K562 (cell line): ENCODE measurements at regions not wholly inside any gene's neighbourhood (a gene's known extent, or its start where the extent isn't known, plus 50 kb on each side); places are given as distances from the start of the nearest gene placed in this dataset.

ENCODE experiments used
- ATAC-seq: fragments of 200-7000 bp; cut with Tn5 transposase; 3 replicates; pipeline ENCODE4 v1.9.1; 2020; ENCODE audit warnings: moderate library complexity
- BruUV-seq: library from RNA; stranded (reverse); fragments of 400-500 nt; replicated peaks from 2 replicates; lab custom pipeline; 2021; lab: Mats Ljungman, UMichigan
- CTCF ChIA-PET: fragments of 300-600 bp; formaldehyde crosslinking; extraction: SDS; loops from one replicate; lab custom pipeline; 2021; ENCODE audit warnings: low intra/inter-chr PET ratio; lab: Yijun Ruan, JAX
- POLR2A ChIA-PET: fragments of 300-600, 350-650 bp; sonication (Branson Sonifier 250); formaldehyde crosslinking; extraction: SDS; loops from one replicate; lab custom pipeline; 2021; ENCODE audit warnings: antibody characterized with exemption, inconsistent platforms; lab: Yijun Ruan, JAX
- DNase-seq, 4 experiments: peaks; one replicate each; pipeline versions ENCODE4 v3.0.0 to v3.0.0-alpha.2; 2011 to 2018; ENCODE audit warnings: low spot score in 3 of 4, mixed read lengths in 3 of 4; ENCODE audit errors: extremely low read depth in 1 of 4
- FAIRE-seq: peaks from 2 replicates; lab custom pipeline; 2011; peaks lifted over from hg19 to GRCh38; lab: Jason Lieb, UNC
- H2AFZ ChIP-seq: 2 replicates; pipeline ENCODE4 v1.6.0; 2011; ENCODE audit warnings: low read depth, low read length, control low read depth, inconsistent platforms
- H3K27ac ChIP-seq: fragments of 200-600 bp; 3 replicates; pipeline ENCODE4 v1.8.0; 2011; ENCODE audit warnings: low read depth, mild to moderate bottlenecking, control low read depth, inconsistent platforms, low read length, moderate library complexity, mixed read lengths; ENCODE audit errors: extremely low read depth
- H3K27me3 ChIP-seq, 2 experiments: fragments of 300-600 bp in 1 of 2; 2 replicates in 1 of 2; 3 replicates in 1 of 2; pipeline versions ENCODE4 v1.6.0 to v1.8.0; 2011; ENCODE audit warnings: inconsistent platforms in 2 of 2, low read length in 2 of 2, mild to moderate bottlenecking in 1 of 2, mixed read lengths in 1 of 2, moderate library complexity in 1 of 2; ENCODE audit not compliant: control insufficient read depth in 2 of 2, insufficient read depth in 2 of 2
- H3K36me3 ChIP-seq: fragments of 300-600 bp; 3 replicates; pipeline ENCODE4 v1.8.0; 2011; ENCODE audit warnings: mild to moderate bottlenecking, low read length, inconsistent platforms; ENCODE audit not compliant: control insufficient read depth, insufficient read depth
- H3K4me1 ChIP-seq, 2 experiments: fragments of 200-600 bp in 1 of 2; replicated peaks in 1 of 2; 2 replicates in 1 of 2; 3 replicates in 1 of 2; pipeline versions ENCODE4 v1.5.1 to v1.8.0; 2011; ENCODE audit warnings: inconsistent platforms in 2 of 2, low read length in 2 of 2, mild to moderate bottlenecking in 1 of 2, mixed read lengths in 1 of 2, moderate library complexity in 1 of 2; ENCODE audit not compliant: control insufficient read depth in 2 of 2, insufficient read depth in 2 of 2
- H3K4me2 ChIP-seq: 2 replicates; pipeline ENCODE4 v1.6.1; 2011; ENCODE audit warnings: low read length, control low read depth, inconsistent platforms, mixed read lengths; ENCODE audit not compliant: insufficient read depth
- H3K4me3 ChIP-seq: fragments of 200-600 bp; sonication (generic), shearing (Covaris generic); 2 replicates; pipeline ENCODE4 v1.5.1; 2016; ENCODE audit warnings: control low read depth, inconsistent platforms
- H3K79me2 ChIP-seq: fragments of 200-600 bp; 3 replicates; pipeline ENCODE4 v1.8.0; 2011; ENCODE audit warnings: low read length, inconsistent platforms; ENCODE audit not compliant: control insufficient read depth, insufficient read depth
- H3K9ac ChIP-seq, 2 experiments: 2 replicates each; pipeline versions ENCODE4 v1.6.0 to v1.6.1; 2011; ENCODE audit warnings: low read depth in 2 of 2, low read length in 2 of 2, control low read depth in 1 of 2, inconsistent platforms in 1 of 2, mild to moderate bottlenecking in 1 of 2, mixed read lengths in 1 of 2; ENCODE audit not compliant: insufficient read depth in 1 of 2
- H3K9me1 ChIP-seq: one replicate; pipeline ENCODE4 v1.6.0; 2011; ENCODE audit warnings: inconsistent platforms, mild to moderate bottlenecking, low read length, moderate library complexity; ENCODE audit not compliant: control insufficient read depth, insufficient read depth
- H3K9me3 ChIP-seq: replicated peaks from 2 replicates; pipeline ENCODE4 v1.5.1; 2011; ENCODE audit warnings: low read depth, low read length, inconsistent platforms; ENCODE audit not compliant: control insufficient read depth, insufficient read depth
- H4K20me1 ChIP-seq: replicated peaks from 2 replicates; pipeline ENCODE4 v1.6.1; 2011; ENCODE audit warnings: low read length, inconsistent platforms, mixed read lengths; ENCODE audit not compliant: control insufficient read depth, insufficient read depth
- ARID2 ChIP-seq: fragments of 450-650 bp; IDR thresholded peaks from 2 replicates; pipeline ENCODE4 v1.6.1; 2017; ENCODE audit warnings: antibody characterized with exemption, mild to moderate bottlenecking
- ESRRA ChIP-seq: fragments of 450-650 bp; IDR thresholded peaks from 2 replicates; pipeline ENCODE4 v1.6.1; 2014; ENCODE audit warnings: low read depth, mild to moderate bottlenecking, moderate library complexity, borderline replicate concordance
- HMG20B ChIP-seq: fragments of 250-450 bp; sonication (Bioruptor Pico); IDR thresholded peaks from 2 replicates; pipeline ENCODE4 v1.5.0; 2021; ENCODE audit warnings: mild to moderate bottlenecking
- MEIS2 ChIP-seq: fragments of 450-650 bp; IDR thresholded peaks from 2 replicates; pipeline ENCODE4 v1.6.1; 2014; ENCODE audit warnings: mild to moderate bottlenecking; ENCODE audit not compliant: partially characterized antibody
- NFYB ChIP-seq: IDR thresholded peaks from 2 replicates; pipeline ENCODE4 v1.6.1; 2011; ENCODE audit warnings: mild to moderate bottlenecking, moderate library complexity; ENCODE audit not compliant: insufficient read length; ENCODE audit errors: extremely low read depth
- PHTF2 ChIP-seq: fragments of 250-450 bp; sonication (Bioruptor Pico); IDR thresholded peaks from 2 replicates; pipeline ENCODE4 v1.5.0; 2021; ENCODE audit warnings: mild to moderate bottlenecking
- POLR2H ChIP-seq: IDR thresholded peaks from 2 replicates; pipeline ENCODE4 v1.6.1; 2016; ENCODE audit warnings: missing genetic modification characterization, low read depth, mild to moderate bottlenecking, control low read depth, missing compliant biosample characterization, moderate library complexity
- POU5F1 ChIP-seq: fragments of 150-350 bp; IDR thresholded peaks from 2 replicates; pipeline ENCODE4 v1.6.1; 2014; ENCODE audit warnings: borderline replicate concordance, low read length, low read depth, mild to moderate bottlenecking; ENCODE audit not compliant: partially characterized antibody
- SAFB2 ChIP-seq: fragments of 200-400 bp; formaldehyde crosslinking; IDR thresholded peaks from 2 replicates; pipeline ENCODE4 v1.6.1; 2018; ENCODE audit warnings: borderline replicate concordance, low read length, low read depth, moderate library complexity; ENCODE audit not compliant: severe bottlenecking
- SMARCA4 ChIP-seq: fragments of 450-650 bp; IDR thresholded peaks from 2 replicates; pipeline ENCODE4 v1.6.1; 2016
- SMARCB1 ChIP-seq: IDR thresholded peaks from 2 replicates; pipeline ENCODE4 v1.6.1; 2011; ENCODE audit warnings: improper control_type of control experiment, low read depth; ENCODE audit not compliant: insufficient read length
- ZBTB34 ChIP-seq: fragments of 250-450 bp; sonication (Bioruptor Pico); IDR thresholded peaks from 2 replicates; pipeline ENCODE4 v1.8.0; 2021; ENCODE audit warnings: mild to moderate bottlenecking, moderate library complexity
- ZHX1 ChIP-seq: fragments of 150-350 bp; conservative IDR thresholded peaks from 2 replicates; pipeline ENCODE4 v1.6.1; 2014; ENCODE audit warnings: low read length
- ZNF324 ChIP-seq: fragments of 250-450 bp; sonication (Bioruptor Pico); IDR thresholded peaks from 2 replicates; pipeline ENCODE4 v1.4.0; 2020; ENCODE audit warnings: mild to moderate bottlenecking
- WGBS: fragments of 100-300 bp; shearing (Covaris generic); methylation state at CpG from one replicate; pipeline ENCODE4 v1.1.6; 2016; ENCODE audit warnings: low coverage, mixed read lengths; ENCODE audit not compliant: insufficient coverage; ENCODE audit errors: missing lambda C conversion rate; 5-methylcytosine and 5-hydroxymethylcytosine counted together
- in situ Hi-C: fragments of 300-500 bp; cut with MboI; formaldehyde crosslinking; loops from 4 replicates; pipeline ENCODE4 v1.15.0; 2018; ENCODE audit warnings: inconsistent platforms, mixed read lengths
- intact Hi-C: fragments of 100-400 bp; cut with micrococcal nuclease; formaldehyde crosslinking; loops from 2 replicates; pipeline ENCODE4 v1.14.2; 2022
- TF ChIP-seq, protein P1 (sequence below): fragments of 450-650 bp; IDR thresholded peaks from 2 replicates; pipeline ENCODE4 v1.6.1; 2018; ENCODE audit warnings: mild to moderate bottlenecking, low read depth; ENCODE audit not compliant: partially characterized antibody

- BruUV-seq: no TSS peak
- H3K27ac ChIP-seq: no peak overlapping the region
- no peaks in the 10 kb centered on the region for H3K27me3 ChIP-seq
- H3K4me3 ChIP-seq: no peak overlapping the region
- intact Hi-C loops: no loop called here
- no peak for ATAC-seq
- H3K4me1 ChIP-seq: no peaks in the 10 kb centered on the region
- POLR2A ChIA-PET: no interaction called here
- no peaks in the 10 kb centered on the region for H3K79me2 ChIP-seq
- H4K20me1 ChIP-seq: no peaks in the 10 kb centered on the region
- CTCF ChIA-PET: no interaction called here
- DNase-seq: no peak
- in situ Hi-C loops: no loop called here
- TF ChIP-seq POLR2H (tag): no peak
- no peak for TF ChIP-seq POU5F1
- TF ChIP-seq ZBTB34 (CRISPR knock-in tag): no peak
- no peak for TF ChIP-seq ZHX1
- no peak for TF ChIP-seq MEIS2
- no peak for TF ChIP-seq ZNF324
- no peak for TF ChIP-seq ESRRA
- no peak for TF ChIP-seq NFYB
- no peak for TF ChIP-seq PHTF2 (CRISPR knock-in tag)
- no peak for TF ChIP-seq SAFB2
- TF ChIP-seq SMARCB1: no peak
- TF ChIP-seq, protein P1, sequence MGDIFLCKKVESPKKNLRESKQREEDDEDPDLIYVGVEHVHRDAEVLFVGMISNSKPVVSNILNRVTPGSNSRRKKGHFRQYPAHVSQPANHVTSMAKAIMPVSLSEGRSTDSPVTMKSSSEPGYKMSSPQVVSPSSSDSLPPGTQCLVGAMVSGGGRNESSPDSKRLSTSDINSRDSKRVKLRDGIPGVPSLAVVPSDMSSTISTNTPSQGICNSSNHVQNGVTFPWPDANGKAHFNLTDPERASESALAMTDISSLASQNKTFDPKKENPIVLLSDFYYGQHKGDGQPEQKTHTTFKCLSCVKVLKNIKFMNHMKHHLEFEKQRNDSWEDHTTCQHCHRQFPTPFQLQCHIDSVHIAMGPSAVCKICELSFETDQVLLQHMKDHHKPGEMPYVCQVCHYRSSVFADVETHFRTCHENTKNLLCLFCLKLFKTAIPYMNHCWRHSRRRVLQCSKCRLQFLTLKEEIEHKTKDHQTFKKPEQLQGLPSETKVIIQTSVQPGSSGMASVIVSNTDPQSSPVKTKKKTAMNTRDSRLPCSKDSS: no peak
- no peak for TF ChIP-seq HMG20B (CRISPR knock-in tag)
- no peak for TF ChIP-seq SMARCA4
- no peak for TF ChIP-seq ARID2
- TF ChIP-seq, all 486 proteins: peak for 0
- H3K9me1 ChIP-seq: no peaks in the 10 kb centered on the region
- no peak overlapping the region for H2AFZ ChIP-seq
- no peak overlapping the region for H3K4me2 ChIP-seq
- WGBS: 0% methylated on average over 1 of the region's 1 CpG
- H3K9ac ChIP-seq: no peak overlapping the region
- H3K36me3 ChIP-seq: no peaks in the 10 kb centered on the region
- FAIRE-seq: no peak
- no peaks in the 10 kb centered on the region for H3K9me3 ChIP-seq
These were observed 246.7 kb upstream of the TRPM3 start for GRCh38 chr9:71368157-71368556.
